CD4-positive, CD25-positive, alpha-beta regulatory T cell (primary cell): ENCODE measurements at regions not wholly inside any gene's neighbourhood (a gene's known extent, or its start where the extent isn't known, plus 50 kb on each side); places are given as distances from the start of the nearest gene placed in this dataset.
"Not testable (repeated sequence)": the region's sequence is repeated elsewhere in the genome, so short reads cannot be mapped to it uniquely, and the experiment has no call there.

Experiments used
- ATAC-seq, 2 donors: fragments of 150-1000 bp; cut with Tn5 transposase; one replicate each; pipeline ENCODE4 v1.10.0; 2021; ENCODE audit warnings: low read depth in 2 of 2, moderate number of reproducible peaks in 2 of 2, moderate library complexity in 1 of 2
- DNase-seq, 3 donors: peaks; one replicate each; pipeline versions ENCODE4 v3.0.0 to v3.0.0-alpha.2; 2012 to 2022; ENCODE audit warnings: mixed read lengths in 1 of 3
- H3K27ac ChIP-seq: one replicate; pipeline ENCODE4 v1.7.0; 2013; ENCODE audit warnings: mild to moderate bottlenecking, low read length; ENCODE audit not compliant: insufficient read depth, poor library complexity, severe bottlenecking
- H3K27me3 ChIP-seq: one replicate; pipeline ENCODE4 v1.7.0; 2013; ENCODE audit warnings: low read length; ENCODE audit not compliant: control insufficient read depth, insufficient read depth
- H3K36me3 ChIP-seq: one replicate; pipeline ENCODE4 v1.7.0; 2013; ENCODE audit warnings: mild to moderate bottlenecking, low read length, moderate library complexity; ENCODE audit not compliant: control insufficient read depth, insufficient read depth
- H3K4me1 ChIP-seq: 2 replicates; pipeline ENCODE4 v1.7.0; 2013; ENCODE audit warnings: mild to moderate bottlenecking, low read length; ENCODE audit not compliant: insufficient read depth, control insufficient read depth, poor library complexity, severe bottlenecking
- H3K4me3 ChIP-seq: one replicate; pipeline ENCODE4 v1.7.0; 2013; ENCODE audit warnings: low read depth, mild to moderate bottlenecking, low read length, moderate library complexity
- H3K9me3 ChIP-seq, 2 experiments: 1 replicate in 1 of 2; 2 replicates in 1 of 2; pipeline ENCODE4 v1.7.0; 2013; ENCODE audit warnings: low read length in 2 of 2, mild to moderate bottlenecking in 1 of 2, moderate library complexity in 1 of 2; ENCODE audit not compliant: control insufficient read depth in 2 of 2
- H3K27ac Mint-ChIP-seq, 3 donors: one replicate each; pipeline ENCODE4 v1.8.0; 2020 to 2022; ENCODE audit warnings: mild to moderate bottlenecking in 3 of 3, mixed read lengths in 3 of 3, moderate library complexity in 2 of 3
- H3K27me3 Mint-ChIP-seq: one replicate; pipeline ENCODE4 v1.8.0; 2022; ENCODE audit warnings: mild to moderate bottlenecking, mixed read lengths
- H3K36me3 Mint-ChIP-seq: one replicate; pipeline ENCODE4 v1.8.0; 2020; ENCODE audit warnings: mixed read lengths
- H3K4me1 Mint-ChIP-seq, 4 donors: one replicate each; pipeline ENCODE4 v1.8.0; 2020 to 2022; ENCODE audit warnings: mixed read lengths in 4 of 4, mild to moderate bottlenecking in 1 of 4
- H3K4me3 Mint-ChIP-seq, 4 donors: one replicate each; pipeline ENCODE4 v1.8.0; 2020 to 2022; ENCODE audit warnings: mild to moderate bottlenecking in 4 of 4, mixed read lengths in 4 of 4, moderate library complexity in 3 of 4
- H3K9me3 Mint-ChIP-seq, 7 donors: one replicate each; pipeline ENCODE4 v1.8.0; 2020 to 2022; ENCODE audit warnings: mixed read lengths in 7 of 7, mild to moderate bottlenecking in 3 of 7, moderate library complexity in 2 of 7

DNA sequence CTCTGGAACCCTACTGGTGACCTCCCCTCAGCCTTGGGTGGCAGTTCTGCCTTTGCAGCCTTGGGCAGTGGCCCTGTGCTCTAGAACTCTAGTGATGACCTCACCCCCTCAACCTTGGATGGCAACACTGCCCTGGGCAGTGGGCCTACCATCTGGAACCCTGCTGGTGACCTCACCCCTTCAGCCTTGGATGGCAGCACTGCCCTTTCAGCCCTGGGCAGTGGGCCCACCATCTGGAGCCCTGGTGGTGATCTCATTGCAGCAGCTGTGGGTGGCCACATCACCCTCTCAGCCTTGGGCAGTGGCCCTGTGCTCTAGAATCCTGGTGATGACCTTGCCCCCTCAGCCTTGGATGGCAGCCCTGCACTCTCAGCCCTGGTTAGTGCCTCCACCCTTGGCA lies 129.3 kb downstream of the RBMX2 start:
- Histone ChIP-seq H3K36me3 (no peaks in the 10 kb centered on the region), H3K27me3 (no peaks in the 10 kb centered on the region), H3K9me3 (no peaks in the 10 kb centered on the region), H3K27ac (no peak overlapping the region), H3K4me1 (no peaks in the 10 kb centered on the region), H3K4me3 (no peak overlapping the region)
- Mint-ChIP-seq H3K9me3 (peaks cover 0 to 2% (median 0%) of the 10 kb centered on the region in 7 donors), H3K4me1 (peaks cover 0 to 8% (median 0%) of the 10 kb centered on the region in 4 donors), H3K27ac (no peak overlapping the region), H3K27me3 (peaks cover 15% of the 10 kb centered on the region), H3K36me3 (no peaks in the 10 kb centered on the region), H3K4me3 (no peak overlapping the region)
- no peak for DNase-seq
- ATAC-seq: no peak

DNA sequence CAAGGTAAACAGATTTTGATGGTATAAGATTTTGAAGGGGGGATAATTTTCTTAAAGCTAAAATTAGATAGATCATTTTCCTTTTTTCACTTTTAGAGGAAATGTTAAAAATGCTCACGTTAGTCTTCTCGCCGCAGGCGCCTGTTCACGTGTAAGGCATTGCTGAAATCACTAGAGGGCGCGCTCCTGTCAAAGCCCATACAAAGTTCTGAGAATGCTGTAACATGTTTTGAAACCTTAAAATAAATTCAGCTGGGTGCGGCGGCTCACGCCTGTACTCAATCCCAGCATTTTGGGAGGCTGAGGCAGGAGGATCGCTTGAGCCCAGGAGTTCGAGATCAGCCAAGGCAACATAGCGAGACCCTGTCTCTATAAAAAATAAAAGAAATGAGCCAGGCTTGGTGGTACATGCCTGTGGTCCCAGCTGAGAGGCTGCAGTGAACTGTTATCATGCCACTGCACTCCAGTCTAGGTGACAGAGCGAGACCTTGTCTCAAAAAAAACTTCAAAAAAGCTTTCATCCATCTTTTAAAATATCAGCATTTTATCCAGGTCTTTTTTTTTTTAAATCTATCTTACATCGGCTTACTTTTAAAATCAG lies 138.0 kb downstream of the RBMX2 start:
- Mint-ChIP-seq H3K36me3 (no peaks in the 10 kb centered on the region), H3K4me1 (no peaks in the 10 kb centered on the region), H3K27me3 (peaks cover 12% of the 10 kb centered on the region), H3K27ac (no peak overlapping the region), H3K9me3 (peaks cover 0 to 3% (median 0%) of the 10 kb centered on the region in 7 donors), H3K4me3 (no peak overlapping the region)
- no peaks in the 10 kb centered on the region for H3K36me3 ChIP-seq
- H3K9me3 ChIP-seq: no peaks in the 10 kb centered on the region
- ATAC-seq (no peak), DNase-seq (peak in 2 of 3 donors; percentile 20 to 56)
- H3K4me3 ChIP-seq: no peak overlapping the region
- no peaks in the 10 kb centered on the region for H3K4me1 ChIP-seq
- no peaks in the 10 kb centered on the region for H3K27me3 ChIP-seq
- no peak overlapping the region for H3K27ac ChIP-seq

DNA sequence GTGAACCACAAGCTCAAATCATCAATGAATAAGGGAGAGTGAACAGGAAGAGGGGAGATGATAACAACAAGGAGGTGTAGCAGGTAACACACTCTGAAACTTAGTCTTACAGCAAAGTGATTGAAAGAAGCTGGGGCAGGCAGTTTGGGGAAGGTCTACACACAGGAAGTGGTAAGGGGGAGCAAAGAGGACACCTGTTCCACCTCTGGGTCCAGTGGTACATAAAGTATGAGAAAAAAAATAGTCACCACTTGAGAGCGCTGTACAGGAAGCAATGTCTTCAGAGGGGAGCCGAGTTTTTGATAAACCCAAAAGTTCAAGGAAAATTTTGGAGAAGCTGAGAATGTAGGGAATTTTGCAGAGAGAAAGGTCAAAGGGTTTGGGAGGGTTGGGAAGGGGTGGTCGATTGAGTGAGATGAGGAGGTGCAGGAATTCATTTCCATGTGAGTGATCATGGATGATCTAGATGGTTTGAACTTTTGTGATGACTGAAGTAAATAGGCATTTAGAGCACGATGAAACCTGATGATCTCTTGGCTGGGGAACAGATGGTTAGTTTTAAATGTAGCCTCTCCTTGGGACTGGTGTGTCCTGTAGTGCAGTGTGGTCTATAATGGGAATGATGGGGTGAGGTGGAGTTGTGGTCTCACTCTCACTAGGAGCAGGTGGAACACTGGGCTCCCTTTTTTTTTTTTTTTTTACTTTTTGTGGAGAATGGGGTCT lies 142.0 kb downstream of the RBMX2 start:
- Histone ChIP-seq H3K4me3 (no peak overlapping the region), H3K27ac (no peak overlapping the region), H3K4me1 (no peaks in the 10 kb centered on the region), H3K36me3 (no peaks in the 10 kb centered on the region), H3K9me3 (no peaks in the 10 kb centered on the region), H3K27me3 (no peaks in the 10 kb centered on the region)
- ATAC-seq (no peak), DNase-seq (peak in 1 of 3 donors; percentile 6)
- Mint-ChIP-seq H3K4me1 (no peaks in the 10 kb centered on the region), H3K4me3 (no peak overlapping the region), H3K27ac (no peak overlapping the region), H3K36me3 (no peaks in the 10 kb centered on the region), H3K9me3 (no peaks in the 10 kb centered on the region), H3K27me3 (peaks cover 4% of the 10 kb centered on the region)

DNA sequence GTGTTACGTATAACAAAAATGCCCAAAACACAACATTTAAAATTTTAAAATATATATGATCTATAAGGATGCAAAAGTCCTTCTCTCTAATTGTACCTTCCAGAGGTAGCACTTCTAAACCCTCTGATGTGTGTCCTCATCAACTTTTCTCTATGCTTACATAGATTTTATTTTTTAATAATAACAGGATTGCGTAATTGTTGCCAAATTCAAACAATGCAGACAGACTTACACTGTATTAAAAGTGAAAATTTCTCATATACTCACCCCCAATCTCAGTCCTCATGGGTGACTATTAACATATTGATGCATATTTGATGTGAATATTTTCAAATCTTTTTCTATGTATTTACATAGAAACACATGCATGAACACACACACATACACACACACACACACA lies 144.0 kb downstream of the RBMX2 start:
- no peaks in the 10 kb centered on the region for H3K9me3 Mint-ChIP-seq
- Histone ChIP-seq H3K36me3 (no peaks in the 10 kb centered on the region), H3K4me1 (no peaks in the 10 kb centered on the region), H3K4me3 (no peak overlapping the region), H3K9me3 (no peaks in the 10 kb centered on the region), H3K27ac (no peak overlapping the region), H3K27me3 (no peaks in the 10 kb centered on the region)
- H3K4me3 Mint-ChIP-seq: no peak overlapping the region
- no peak for ATAC-seq
- no peak for DNase-seq
- H3K36me3 Mint-ChIP-seq: no peaks in the 10 kb centered on the region
- H3K27ac Mint-ChIP-seq: no peak overlapping the region
- no peaks in the 10 kb centered on the region for H3K4me1 Mint-ChIP-seq
- peaks cover 8% of the 10 kb centered on the region for H3K27me3 Mint-ChIP-seq

DNA sequence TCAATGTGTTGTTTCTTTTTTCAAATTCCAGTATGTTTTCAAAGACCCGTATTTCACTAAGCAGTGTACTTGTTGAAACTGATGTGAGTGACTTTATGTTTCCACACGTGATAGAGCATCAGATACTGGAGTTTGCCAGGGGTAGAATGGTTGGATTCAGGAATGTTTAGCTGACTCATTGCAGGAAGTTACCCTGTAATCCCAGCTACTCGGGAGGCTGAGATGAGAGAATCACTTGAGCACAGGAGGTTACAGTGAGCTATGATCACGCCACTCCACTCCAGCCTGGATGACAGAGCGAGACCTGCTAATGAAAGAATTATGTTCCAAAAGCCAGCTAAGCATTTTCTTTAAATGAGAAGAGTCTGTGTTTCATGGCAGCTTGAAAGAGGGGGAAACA lies 147.6 kb downstream of the RBMX2 start:
- H3K27ac ChIP-seq, H3K9me3 ChIP-seq, H3K4me3 ChIP-seq, H3K4me1 ChIP-seq, H3K27me3 ChIP-seq, DNase-seq, H3K27ac Mint-ChIP-seq, H3K36me3 Mint-ChIP-seq, H3K9me3 Mint-ChIP-seq, H3K4me3 Mint-ChIP-seq, H3K4me1 Mint-ChIP-seq, ATAC-seq, H3K36me3 ChIP-seq: not testable (repeated sequence)
- peaks cover 12% of the 10 kb centered on the region for H3K27me3 Mint-ChIP-seq

DNA sequence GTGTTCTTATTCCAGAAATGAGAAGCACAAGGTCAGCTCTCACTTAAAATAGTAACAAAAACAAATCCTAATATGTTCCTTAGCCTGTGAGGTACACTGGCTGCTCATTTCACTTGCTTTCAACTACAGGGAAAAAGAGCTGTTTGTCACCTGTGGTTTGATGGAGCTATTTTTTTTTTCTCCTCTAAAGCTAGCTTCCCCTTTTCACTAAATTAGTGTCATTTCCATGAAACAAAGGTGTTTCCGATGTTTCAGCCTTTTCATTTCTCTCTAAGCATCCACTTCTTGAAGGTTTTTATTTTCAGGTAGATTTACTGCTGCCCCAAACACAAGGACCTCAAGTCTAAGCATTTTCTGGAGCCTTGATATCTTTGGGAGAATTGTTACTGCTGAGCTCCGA lies 148.6 kb downstream of the RBMX2 start:
- no peak for ATAC-seq
- no peaks in the 10 kb centered on the region for H3K36me3 ChIP-seq
- H3K4me1 ChIP-seq: no peaks in the 10 kb centered on the region
- H3K4me3 ChIP-seq: no peak overlapping the region
- Mint-ChIP-seq H3K4me1 (no peaks in the 10 kb centered on the region), H3K27me3 (peaks cover 8% of the 10 kb centered on the region), H3K27ac (no peak overlapping the region), H3K36me3 (no peaks in the 10 kb centered on the region), H3K4me3 (no peak overlapping the region), H3K9me3 (no peaks in the 10 kb centered on the region)
- H3K27me3 ChIP-seq: no peaks in the 10 kb centered on the region
- no peaks in the 10 kb centered on the region for H3K9me3 ChIP-seq
- H3K27ac ChIP-seq: no peak overlapping the region
- DNase-seq: no peak

DNA sequence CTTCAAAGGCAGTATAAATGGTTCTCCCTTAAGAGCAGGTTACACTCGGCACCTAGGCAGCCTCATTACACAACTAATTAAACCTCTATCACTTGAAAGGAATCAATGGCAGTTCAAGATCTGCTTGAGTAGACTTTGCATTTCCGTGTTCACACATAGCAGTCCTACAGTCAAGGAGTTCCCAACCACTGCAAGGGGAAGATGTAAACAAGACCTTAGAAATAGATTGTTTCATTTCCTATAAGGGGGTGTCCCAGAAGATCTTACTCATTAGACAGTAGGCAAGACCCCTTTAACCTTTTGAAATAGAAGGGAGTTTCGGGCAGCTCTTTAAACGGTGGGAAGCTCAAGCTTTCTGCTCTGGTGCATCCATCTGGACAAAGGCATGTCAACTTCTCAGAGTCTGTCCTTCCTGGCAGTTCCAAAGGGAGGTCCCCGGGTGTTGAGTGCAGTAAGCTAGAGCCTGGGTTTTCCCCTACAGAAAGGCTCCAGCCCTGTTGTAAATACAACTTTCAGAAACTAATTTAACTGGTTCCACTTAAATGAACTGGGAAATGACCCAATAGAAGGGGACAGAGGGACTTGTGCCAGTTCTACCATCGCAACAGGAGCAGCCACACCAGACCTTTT lies 150.8 kb downstream of the RBMX2 start:
- H3K27ac ChIP-seq: no peak overlapping the region
- Mint-ChIP-seq H3K4me1 (no peaks in the 10 kb centered on the region), H3K27ac (no peak overlapping the region), H3K9me3 (peaks cover 0 to 1% (median 0%) of the 10 kb centered on the region in 7 donors), H3K4me3 (no peak overlapping the region), H3K27me3 (peaks cover 8% of the 10 kb centered on the region), H3K36me3 (no peaks in the 10 kb centered on the region)
- no peaks in the 10 kb centered on the region for H3K36me3 ChIP-seq
- no peaks in the 10 kb centered on the region for H3K27me3 ChIP-seq
- H3K9me3 ChIP-seq: no peaks in the 10 kb centered on the region
- H3K4me1 ChIP-seq: no peaks in the 10 kb centered on the region
- H3K4me3 ChIP-seq: no peak overlapping the region
- DNase-seq: no peak
- ATAC-seq: no peak

DNA sequence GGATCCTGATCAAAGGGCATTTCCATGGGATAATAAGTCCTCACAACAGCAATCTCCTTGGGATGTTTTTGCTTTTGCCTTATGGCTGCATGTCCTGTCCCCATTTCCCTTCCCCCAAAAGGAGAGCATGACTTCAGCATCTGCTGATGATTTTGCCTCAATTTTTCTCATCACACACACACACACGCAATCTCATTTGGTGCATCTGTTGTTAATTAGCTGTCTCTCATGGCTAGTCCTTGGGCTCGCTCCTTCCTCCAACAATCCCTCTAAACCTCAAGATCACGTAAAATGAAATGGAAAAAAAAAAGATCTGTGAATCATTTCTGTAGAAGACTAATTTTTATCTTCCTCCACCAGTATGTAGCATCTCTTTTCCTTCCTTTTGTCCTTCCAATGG lies 153.6 kb downstream of the RBMX2 start:
- no peak overlapping the region for H3K27ac ChIP-seq
- Mint-ChIP-seq H3K27me3 (peaks cover 4% of the 10 kb centered on the region), H3K36me3 (no peaks in the 10 kb centered on the region), H3K4me1 (no peaks in the 10 kb centered on the region), H3K4me3 (no peak overlapping the region), H3K9me3 (peaks cover 0 to 1% (median 0%) of the 10 kb centered on the region in 7 donors), H3K27ac (no peak overlapping the region)
- no peaks in the 10 kb centered on the region for H3K4me1 ChIP-seq
- H3K9me3 ChIP-seq: no peaks in the 10 kb centered on the region
- H3K4me3 ChIP-seq: no peak overlapping the region
- ATAC-seq (no peak), DNase-seq (no peak)
- no peaks in the 10 kb centered on the region for H3K27me3 ChIP-seq
- no peaks in the 10 kb centered on the region for H3K36me3 ChIP-seq
